Adrenal gland (tissue), 5 donors: ENCODE measurements at regions not wholly inside any gene's neighbourhood (a gene's known extent, or its start where the extent isn't known, plus 50 kb on each side); places are given as distances from the start of the nearest gene placed in this dataset.

ENCODE experiments used
- CTCF ChIP-seq, 6 experiments: fragments of 450-650 bp in 4 of 6; fragments of 200-600 bp in 2 of 6; sonication (generic) in 1 of 6; IDR thresholded peaks; 1 replicate in 5 of 6; 2 replicates in 1 of 6; pipeline versions ENCODE4 v1.5.1 to v1.8.0; 2016 to 2021; ENCODE audit warnings: antibody characterized with exemption in 6 of 6, mild to moderate bottlenecking in 2 of 6, moderate library complexity in 1 of 6
- POLR2A ChIP-seq, 2 donors: fragments of 450-650 bp; IDR thresholded peaks; one replicate each; pipeline ENCODE4 v1.6.1; 2017; ENCODE audit warnings: antibody characterized with exemption in 2 of 2, mild to moderate bottlenecking in 2 of 2, moderate library complexity in 1 of 2
- donor health status: DM: no; HTN: no; CAD: no.

DNA sequence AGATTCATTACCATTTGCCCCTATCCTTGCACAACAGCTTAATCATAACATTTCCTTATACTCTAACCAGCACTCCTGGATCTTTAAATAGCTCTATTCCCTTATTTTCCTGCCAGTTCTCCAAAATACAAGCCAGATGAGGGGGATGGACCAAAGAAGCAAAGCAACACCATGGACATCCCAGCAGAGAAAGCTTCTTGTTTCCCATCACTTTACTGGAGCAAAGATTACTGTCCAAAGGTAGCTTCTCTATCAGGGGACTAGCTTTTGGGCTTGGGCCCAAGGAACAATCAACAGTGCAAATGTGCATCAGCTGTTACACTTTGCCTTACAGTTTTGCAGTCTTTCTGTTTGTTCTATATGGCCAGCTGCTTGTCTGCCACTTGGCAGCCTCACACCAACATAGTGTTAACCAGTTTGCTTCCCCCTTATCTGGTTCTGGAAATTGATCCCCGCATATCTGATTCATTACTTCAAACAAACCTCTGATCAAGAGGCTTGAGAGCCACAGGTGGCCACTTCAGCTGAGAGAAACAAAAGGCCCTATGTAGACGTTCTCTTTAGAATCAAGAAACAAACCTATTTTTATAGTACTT is 814.3 kb downstream of the METTL15 start:
- TF ChIP-seq CTCF (IDR thresholded peaks at IDR 0.05) (no peak), POLR2A (IDR thresholded peaks at IDR 0.05) (no peak)
